Activated CD4-positive, CD25-positive, alpha-beta regulatory T cell treated with anti-CD3 and anti-CD28 coated beads, Interleukin-2, amount 50 U/mL, for 16 hours (primary cell): ENCODE measurements at regions not wholly inside any gene's neighbourhood (a gene's known extent, or its start where the extent isn't known, plus 50 kb on each side); places are given as distances from the start of the nearest gene placed in this dataset.

Experiments
- DNase-seq: peaks from one replicate; pipeline ENCODE4 v3.0.0-alpha.2; 2020; ENCODE audit warnings: low read depth, low spot score

DNA sequence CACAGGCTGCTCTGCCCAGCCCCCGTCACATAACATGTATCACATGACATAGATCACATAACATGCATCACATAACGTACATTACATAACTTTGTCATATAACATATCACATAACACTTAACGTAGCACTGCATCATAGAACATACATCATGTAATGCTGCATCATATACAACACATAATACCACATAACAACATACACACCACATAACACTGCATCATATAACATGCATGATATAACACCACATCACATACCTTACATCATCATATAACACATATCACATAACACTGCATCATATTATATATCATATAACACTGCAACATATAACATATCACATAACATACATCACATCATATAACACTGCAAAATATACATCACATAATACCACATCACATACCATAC is 83.8 kb downstream of the AXIN2 start:
- no peak for DNase-seq

DNA sequence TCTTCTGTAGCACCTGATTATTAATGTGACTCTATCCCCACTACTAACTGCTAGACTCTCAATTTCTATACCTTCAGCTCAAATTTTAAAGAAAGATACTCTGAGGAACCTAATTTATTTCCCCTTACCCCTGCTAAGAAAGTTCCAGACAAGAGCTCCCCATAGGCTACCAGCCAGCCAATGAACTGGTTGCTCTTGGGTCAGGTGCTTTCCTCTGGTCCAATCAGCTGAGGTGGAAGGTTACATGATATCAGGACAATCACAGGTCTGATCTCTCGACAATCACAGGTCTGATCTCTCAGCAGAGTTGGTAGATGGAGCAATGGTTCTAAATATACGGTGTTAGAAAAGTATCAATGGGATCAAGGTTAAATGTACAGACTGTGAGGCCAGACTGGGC is 86.8 kb downstream of the AXIN2 start:
- no peak for DNase-seq

DNA sequence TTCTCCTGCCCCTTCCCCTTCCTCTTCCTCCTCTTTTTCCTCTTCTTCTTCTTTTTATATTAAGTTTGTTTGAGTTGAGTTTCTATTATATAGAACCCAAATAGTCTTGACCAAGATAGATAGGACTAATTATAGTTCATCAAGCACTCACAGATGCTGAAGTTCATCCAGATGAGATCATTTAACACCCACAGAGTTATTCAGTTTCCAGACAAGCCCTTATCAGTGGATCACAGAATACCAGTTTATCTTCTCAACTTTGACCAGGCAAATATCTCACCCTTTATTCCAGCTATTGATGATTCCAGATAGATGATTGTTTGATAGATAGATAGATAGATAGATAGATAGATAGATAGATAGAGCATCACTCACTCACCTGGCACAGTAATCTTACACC is 87.5 kb downstream of the AXIN2 start:
- no peak for DNase-seq

DNA sequence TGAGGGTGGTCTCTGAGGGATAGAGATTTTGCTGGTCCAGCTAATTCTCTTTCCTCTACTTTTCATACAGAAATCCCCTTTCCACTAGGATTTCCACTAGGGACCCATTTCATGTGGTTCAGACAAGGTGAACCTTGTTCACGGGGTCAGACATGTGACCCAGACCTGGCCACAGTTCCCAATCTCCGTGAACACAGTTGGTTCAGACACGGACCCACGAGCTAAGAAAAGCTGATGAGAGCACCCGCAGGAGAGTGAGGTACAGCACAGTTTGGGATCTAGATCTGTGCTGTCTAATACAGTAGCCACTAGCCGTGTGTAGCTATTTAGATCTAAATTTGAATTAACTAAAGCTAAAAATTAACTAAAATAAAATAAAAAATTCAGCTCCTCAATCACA is 88.1 kb downstream of the AXIN2 start:
- DNase-seq: no peak

DNA sequence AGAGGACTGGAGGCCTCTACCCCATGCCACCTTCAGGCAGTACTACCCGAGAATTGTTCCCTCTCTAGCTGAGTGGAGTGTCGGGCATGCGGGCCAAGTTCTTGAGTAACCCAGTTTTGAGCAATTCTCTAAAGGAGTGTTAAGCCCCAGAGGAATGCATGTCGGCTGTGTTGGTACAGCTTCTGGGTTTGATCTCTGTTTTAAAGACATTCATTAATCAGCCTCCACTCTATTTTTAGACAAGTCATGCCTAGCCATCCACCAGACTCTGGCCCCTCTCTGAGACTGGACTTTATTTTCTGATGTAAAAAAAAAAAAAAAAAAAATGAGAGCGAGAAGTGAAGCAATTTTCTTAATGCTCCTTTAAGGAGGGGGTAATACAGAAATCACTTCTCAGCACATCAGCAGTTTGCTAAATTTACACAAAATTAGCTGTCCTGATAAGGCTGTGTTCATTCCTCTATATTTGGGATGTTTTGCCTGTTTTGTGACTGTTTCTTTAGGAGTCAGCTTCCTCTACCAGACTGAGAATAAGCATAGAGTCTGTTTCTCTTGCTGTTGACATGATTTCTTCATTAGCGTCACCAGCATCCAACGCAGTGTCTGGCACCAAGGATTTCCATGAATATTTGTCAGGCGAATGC is 88.7 kb downstream of the AXIN2 start:
- no peak for DNase-seq

DNA sequence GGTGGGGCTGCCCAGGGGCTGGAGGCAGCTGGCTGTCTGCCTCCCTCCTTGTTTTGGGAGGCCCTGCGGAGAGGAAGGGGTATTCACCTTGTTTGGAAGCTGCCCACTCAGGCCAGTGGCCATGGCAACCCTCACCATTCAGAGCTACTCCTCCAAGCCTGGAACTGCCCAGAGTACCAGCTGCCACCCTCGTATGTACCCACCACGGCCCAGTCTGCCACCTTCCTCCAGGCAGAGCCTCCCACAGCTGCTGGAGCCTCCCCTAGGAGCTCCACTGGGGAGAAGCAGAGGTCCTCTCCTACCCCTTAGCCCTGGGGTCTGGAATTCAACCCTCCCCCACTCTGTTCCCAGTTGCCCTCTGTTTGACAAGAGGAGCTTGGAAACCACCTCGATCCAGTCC is 90.7 kb downstream of the AXIN2 start:
- DNase-seq: no peak

DNA sequence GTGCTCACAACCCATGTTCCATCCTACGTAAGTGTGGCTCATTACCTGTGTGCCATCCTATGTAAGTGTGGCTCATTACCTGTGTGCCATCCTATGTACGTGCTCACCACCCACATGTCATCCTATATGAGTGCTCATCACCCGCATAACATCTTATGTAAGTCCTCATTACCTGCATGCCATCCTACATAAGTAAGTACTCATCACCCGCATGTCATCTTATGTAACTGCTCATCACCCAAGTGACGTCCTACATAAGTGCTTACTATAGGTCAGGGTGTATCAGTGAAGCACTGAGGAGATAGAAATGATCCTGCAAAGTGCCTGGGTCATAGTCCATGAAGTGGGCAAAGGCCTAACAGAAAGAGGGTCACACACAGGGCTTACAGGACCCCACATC is 93.1 kb downstream of the AXIN2 start:
- no peak for DNase-seq

DNA sequence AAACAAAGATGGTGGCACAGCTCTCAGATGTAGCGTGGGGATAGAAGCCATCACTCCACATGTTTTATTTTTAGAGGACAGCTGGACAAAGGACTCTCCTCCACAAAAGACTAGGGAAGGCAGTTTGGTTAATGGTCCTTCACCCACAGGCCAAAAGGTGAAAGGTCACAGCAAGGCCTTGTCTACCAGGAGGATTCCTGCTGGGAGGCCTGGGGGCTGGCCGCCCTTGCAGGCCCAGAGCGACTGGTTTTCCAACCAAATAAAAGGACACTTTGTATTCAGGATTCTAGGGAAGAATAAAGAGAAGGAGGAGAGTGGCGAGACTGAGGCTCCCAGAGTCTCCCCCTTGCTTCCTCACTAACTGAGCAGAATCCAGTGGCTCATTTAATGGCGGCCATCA is 94.3 kb downstream of the AXIN2 start:
- DNase-seq: no peak

DNA sequence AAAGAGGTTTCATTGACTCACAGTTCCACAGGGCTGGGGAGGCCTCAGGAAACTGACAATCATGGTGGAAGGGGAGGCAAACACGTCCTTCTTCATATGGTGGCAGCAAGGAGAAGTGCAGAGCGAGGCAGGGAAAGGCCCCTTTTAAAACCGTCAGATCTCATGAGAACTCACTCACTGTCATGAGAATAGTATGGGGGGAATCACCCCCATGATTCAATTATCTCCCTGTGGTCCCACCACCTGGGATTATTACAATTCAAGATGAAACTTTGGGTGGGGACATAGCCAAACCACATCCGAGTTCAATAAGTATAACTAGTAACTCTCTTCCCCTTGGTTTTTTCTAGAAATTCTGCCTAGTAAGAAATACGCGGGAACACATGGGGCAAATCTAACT is 94.9 kb downstream of the AXIN2 start:
- no peak for DNase-seq

DNA sequence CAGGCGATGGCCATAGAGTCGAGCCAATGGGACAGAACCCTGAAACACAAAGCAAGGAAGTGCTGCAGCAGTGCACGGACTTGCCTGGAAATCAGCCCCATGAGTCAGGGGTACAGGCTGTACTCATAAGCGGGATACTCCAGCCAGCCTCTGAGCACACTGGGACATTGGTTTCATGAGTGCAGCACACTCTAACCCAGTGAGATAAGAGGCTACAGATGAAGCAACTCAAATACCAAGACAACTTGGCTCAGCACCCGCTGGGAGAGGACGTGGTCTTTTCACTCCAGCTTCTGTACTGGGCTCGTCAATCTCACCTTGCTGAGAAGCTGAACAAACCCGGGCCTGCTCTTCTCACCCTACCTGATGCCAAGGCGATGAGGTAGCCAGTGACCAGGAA is 98.2 kb downstream of the AXIN2 start:
- DNase-seq: no peak

DNA sequence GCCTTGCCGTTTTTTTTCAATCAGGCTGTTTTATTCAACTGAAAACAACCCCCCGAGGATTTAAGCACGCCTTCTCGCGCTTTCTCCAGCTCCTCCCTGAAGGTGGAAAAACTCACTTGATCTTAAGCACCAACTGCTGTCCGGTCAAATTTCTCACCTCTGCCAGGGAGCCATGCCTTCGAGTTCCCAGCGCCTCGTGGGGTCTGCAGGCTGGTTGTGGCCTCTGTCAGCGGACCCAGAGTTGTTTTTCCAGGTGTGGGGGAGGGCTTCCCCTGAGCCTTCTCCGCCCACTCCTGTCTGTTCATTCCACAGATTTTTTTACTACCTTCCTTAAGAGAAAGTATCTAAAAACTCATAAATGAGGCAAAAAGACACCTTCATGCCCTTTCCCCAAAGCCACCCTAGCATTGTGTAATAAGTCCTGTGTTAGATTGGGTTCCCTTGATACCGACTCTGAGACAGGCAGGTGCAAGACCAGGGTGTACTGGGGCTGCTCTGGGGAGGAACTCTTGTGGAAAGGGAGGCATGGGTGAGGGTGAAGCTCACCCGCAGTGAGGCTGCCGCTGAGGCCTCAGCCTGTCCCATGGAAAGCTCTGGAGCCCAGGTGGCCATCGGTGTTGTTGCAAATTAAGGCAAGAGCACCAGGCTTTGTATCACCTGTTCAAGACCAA is 101.6 kb downstream of the AXIN2 start:
- no peak for DNase-seq

DNA sequence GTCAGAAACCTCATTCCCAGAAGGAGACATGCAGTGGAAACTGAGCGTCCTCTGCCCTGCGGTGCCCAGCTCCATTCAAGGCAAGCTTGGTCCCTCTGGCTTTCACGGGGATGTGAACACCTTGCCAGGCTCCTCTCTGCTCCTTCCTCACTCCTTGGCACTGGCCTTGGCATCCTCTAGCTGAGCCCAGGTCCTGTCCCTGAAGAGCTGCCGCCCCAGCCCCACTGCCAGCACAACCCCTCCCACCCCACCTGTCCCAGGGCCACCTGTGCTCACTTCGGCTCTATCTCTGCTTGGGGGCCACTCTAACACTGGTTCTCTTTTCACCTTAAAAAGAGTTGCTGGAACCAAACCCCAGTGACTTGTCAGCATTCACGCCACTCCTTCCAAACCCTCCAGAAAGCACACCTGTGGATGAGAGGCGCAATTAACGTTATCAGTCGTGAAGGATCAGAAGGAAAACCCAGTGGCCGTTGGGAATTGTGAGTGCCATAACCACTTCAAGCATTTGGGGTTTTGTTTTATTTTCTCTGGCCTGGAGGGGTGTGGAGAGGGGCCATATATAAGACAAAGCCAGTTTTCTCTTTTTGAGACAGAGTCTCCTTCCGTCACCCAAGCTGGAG is 103.7 kb downstream of the AXIN2 start:
- no peak for DNase-seq

DNA sequence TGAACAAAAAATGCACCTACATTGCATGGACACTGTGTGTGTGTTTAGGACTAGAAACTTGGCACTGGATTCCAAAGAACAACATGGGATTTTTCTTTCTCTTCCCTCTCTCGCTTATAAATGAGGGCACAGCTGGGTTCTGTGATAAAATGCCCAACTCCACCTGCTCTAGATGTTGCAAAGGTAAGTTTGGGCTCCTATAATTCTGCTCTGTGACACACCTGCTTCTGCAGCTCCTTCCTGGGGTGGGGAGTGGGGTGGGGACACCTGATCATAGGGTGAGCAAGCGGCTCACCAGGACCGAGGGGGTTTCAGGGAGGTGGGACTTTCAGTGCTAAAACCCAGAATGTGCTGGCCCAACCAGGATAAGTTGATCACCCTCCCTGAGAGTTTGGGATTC is 104.3 kb downstream of the AXIN2 start:
- no peak for DNase-seq

DNA sequence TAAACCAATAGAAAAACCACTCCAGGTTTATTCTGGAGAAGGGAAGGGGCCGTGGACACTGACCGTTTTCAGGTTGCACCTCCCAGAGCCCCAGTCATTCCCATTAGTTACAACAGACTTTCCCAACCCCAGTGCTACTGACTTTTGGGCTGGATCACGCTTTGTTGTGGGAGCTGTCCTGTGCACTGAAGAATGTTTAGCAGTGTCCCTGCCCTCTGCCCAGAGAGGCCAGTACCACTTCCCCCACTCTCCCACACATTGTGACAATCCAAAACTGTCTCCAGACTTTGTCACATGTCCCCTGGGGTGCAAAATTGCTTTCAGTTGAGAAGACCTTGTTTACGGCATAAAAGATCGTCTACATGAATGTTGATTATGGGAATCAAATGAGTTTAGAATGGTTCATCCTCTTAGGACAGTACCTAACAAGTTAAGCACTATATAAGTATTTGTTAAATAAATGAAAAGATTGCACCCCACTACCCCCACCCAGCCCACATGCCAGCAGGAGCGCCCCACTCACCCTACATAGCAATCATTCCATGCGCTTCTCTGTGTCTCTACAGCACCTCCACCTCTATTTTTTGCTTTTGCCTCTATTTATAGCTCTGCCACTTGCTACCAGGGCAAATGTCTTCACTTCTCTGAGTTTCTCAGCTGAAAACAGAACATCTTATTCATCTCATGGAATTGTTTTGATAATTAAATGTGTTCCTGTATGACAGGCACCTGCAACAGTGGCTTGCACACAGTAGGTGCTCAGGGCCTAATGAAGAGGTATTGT is 104.9 kb downstream of the AXIN2 start:
- DNase-seq: no peak

DNA sequence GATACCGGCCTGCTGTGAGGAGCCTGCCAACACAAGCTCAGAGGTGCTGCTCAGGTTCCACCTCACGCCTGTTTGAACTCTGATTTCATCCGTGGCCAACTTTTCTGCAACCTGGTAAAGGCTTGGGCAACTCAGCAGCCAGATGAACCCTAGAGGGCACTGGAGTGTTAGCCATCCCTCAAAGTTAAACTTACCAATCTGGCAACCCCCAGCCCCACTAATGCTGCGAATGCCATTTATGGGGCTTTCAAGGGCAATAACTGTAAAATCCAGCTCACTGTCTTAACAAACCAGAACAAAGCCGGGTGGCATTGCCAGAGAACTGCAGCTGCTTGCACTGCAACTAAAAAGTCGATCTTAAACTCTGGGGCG is 105.5 kb downstream of the AXIN2 start:
- DNase-seq: no peak

DNA sequence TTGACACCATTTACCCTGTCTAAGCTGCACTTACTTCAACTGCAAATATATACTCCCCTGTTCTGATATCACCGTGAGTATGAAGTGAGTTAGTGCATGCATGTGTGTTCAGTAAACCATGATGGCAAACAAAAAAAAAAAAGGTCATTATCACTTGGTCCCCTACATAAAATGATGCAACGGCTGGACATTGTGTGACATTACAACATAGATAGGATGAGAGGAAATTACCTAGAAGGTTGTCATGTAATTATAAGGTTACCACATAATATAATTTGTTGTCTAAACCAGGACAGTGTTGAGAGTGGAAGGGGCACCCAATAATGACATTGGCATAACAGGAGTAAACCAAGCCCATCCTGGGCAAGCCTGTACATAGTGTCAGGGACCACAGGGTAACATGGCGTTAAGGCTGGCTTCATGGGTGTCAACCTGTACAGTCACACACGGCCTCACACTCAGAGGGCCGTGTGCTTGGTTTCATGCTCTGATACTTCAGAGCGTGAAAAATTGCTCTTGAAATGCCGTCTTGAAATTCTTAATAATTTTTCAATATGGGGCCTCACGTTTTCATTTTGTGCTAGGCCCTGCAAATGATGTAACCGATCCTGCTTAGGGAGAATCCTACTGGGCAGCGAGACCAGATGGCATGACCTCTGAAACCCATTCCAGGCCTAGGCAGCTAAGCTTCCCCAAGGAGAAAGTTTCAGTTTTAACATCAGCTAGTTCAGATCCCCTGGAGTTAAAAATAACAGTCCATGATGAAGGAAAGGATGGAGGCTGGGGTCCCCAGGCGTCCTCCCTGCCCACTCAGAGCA is 106.1 kb downstream of the AXIN2 start:
- no peak for DNase-seq

DNA sequence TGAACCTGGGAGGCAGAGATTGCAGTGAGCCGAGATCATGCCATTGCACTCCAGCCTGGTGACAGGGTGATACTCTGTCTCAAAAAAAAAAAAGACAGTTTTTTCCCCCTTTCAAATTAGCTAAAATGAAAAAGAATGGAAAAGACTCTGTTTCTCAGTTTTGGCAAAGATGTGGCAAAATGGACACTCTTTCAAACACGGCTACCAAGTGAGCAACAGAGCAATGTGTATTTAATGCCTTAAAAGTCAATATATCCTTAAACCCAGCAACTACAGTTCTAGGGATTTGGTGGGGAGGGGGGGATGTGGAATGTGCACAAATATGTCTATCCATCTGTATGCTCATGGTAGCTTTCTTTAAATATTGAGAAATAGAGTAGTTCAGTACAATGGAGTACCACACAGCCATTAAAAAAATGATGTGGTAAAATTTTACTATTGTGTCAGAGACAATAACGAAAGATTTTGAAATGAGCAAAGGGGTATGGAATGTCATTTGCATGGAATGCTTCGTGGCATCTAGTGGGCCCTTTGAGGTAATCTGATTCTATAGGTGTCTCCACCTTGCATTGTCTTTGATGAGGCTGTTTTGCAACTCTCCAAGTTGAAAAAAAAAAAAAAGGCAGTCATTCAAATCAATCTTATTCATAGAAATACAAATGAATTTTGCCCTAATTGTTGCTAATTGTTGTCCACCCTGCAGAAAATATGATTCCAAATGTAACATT is 108.1 kb downstream of the AXIN2 start:
- no peak for DNase-seq

DNA sequence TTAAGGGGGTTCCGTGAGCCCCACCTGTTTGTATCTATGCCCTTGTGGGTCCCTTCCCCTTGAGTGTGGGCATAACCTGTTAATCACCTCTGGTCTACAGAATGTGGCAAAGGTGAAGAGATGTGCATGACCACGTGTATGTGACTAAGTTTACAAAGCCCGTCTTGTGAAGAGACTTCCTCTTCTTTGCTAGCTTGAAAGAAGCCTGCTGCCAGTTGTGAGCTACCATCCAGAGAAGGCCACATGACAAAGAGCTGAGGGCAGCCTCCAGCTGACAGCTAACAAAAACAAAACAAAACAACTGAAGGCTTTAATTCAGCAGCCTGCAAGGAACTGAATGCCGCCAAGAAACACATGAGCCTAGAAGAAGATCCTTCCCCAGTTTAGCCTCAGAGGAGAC is 112.0 kb downstream of the AXIN2 start:
- no peak for DNase-seq

DNA sequence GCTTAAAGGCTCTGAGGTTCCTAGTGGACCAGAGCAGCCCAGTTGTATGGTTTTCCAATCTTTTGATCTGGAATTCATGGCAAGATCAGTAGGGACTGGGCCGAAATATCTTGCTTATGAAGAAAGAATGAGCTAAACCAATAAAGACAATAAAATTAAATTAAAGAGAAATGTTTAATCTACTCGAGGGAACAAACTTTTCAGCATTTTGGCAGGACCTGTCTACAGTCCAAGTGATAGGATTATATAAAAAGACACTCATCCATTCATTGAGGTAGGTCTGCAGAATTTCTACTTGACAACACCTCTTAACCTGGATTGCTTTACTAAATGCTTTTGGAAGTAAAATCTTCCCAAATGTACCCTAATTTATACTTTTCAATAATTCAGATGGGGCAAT is 113.6 kb downstream of the AXIN2 start:
- no peak for DNase-seq

DNA sequence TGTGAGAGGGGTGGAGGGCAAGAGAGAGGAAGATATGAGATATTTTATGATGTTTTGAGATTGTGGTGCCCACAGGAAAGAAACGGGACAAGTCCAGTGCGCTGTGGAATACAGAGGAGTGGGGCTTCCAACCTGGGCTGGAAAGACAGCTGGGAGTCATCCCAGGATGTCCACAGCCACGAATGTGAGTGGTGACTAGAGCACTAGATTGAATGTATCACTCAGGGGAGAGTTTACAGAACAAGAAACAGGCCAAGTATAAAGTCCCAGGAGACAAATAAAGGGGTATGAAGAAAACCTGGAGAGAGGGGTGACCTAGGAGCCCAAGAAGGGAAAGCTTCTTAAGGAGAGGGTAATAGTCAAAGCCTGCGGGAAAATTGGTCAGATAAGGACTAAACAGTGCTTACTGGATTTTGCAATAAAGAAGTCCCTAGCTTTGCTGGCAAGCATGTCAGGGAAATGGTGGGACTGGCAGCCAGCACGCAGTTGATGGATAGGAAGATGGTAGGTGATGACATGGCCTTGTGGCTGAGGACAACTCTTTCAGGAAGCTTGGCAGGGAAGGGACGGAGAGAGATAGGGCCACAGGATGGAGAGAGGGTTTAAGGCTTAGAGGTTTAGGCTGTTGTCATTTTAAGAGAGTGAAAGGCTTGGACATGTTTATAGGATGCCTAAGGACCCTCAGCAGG is 114.5 kb downstream of the AXIN2 start:
- no peak for DNase-seq

DNA sequence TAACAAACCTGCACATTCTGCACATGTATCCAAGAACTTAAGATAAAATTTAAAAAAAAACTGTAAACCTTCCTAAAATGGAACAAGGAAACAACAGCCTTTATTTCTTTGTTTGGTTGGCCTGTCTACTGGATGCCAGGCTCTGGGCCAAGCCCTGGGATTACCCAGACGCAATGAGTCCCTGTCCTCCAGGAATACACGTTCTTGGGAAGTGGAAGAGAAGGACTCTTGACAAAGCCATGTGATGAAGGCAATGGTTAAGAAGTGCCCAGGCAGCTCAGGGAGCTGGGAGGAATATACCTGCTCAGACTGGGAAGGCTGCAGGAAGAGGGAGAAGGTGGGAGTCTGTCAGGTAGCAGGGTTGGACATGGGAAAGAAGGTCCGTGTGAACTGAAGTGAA is 115.4 kb downstream of the AXIN2 start:
- no peak for DNase-seq
